HEK293 (cell line): ENCODE measurements at regions not wholly inside any gene's neighbourhood (a gene's known extent, or its start where the extent isn't known, plus 50 kb on each side); places are given as distances from the start of the nearest gene placed in this dataset.

Experiments
- CTCF ChIA-PET: fragments of 350-600 bp; formaldehyde crosslinking; extraction: SDS; loops from one replicate; lab custom pipeline; 2021; ENCODE audit warnings: antibody characterized with exemption; lab: Yijun Ruan, JAX
- POLR2A ChIA-PET: fragments of 300-600 bp; formaldehyde crosslinking; extraction: SDS; loops from one replicate; lab custom pipeline; 2020; ENCODE audit warnings: antibody characterized with exemption, inconsistent platforms; lab: Yijun Ruan, JAX
- H3K27ac ChIP-seq: fragments of 200-500 bp; sonication (Bioruptor generic); 2 replicates; pipeline ENCODE4 v1.5.1; 2014; ENCODE audit warnings: low read depth, low read length, control low read depth, inconsistent platforms; ENCODE audit errors: extremely low read depth
- H3K36me3 ChIP-seq, 2 experiments: fragments of 200-500 bp in 1 of 2; sonication (Bioruptor generic) in 1 of 2; 1 replicate in 1 of 2; 2 replicates in 1 of 2; pipeline ENCODE4 v1.5.1; 2014 to 2017; ENCODE audit warnings: inconsistent platforms in 2 of 2, low read length in 2 of 2; ENCODE audit not compliant: control insufficient read depth in 2 of 2, insufficient read depth in 1 of 2
- H3K4me1 ChIP-seq: fragments of 200-500 bp; sonication (Bioruptor generic); 2 replicates; pipeline ENCODE4 v1.5.1; 2014; ENCODE audit warnings: mild to moderate bottlenecking, low read length, inconsistent platforms; ENCODE audit not compliant: control insufficient read depth, insufficient read depth
- H3K4me3 ChIP-seq: 2 replicates; pipeline ENCODE4 v1.5.1; 2011; ENCODE audit warnings: low read depth, mild to moderate bottlenecking, control low read depth, low read length, moderate library complexity
- H3K9me3 ChIP-seq: fragments of 200-500 bp; sonication (Bioruptor generic); 2 replicates; pipeline ENCODE4 v1.5.1; 2014; ENCODE audit warnings: low read depth, low read length, inconsistent platforms; ENCODE audit not compliant: control insufficient read depth, insufficient read depth
- BCL11B ChIP-seq: fragments of 450-650 bp; formaldehyde crosslinking; IDR thresholded peaks from 2 replicates; pipeline ENCODE4 v1.5.1; 2016; ENCODE audit warnings: low read depth, missing biosample characterization, missing genetic modification characterization
- GLI2 ChIP-seq: fragments of 450-650 bp; formaldehyde crosslinking; IDR thresholded peaks from 2 replicates; pipeline ENCODE4; 2017; ENCODE audit warnings: missing biosample characterization, missing genetic modification characterization, low read depth, borderline replicate concordance
- KLF16 ChIP-seq: fragments of 450-650 bp; formaldehyde crosslinking; IDR thresholded peaks from 2 replicates; pipeline ENCODE4 v1.5.1; 2017; ENCODE audit warnings: missing biosample characterization, missing genetic modification characterization
- KLF9 ChIP-seq: fragments of 450-650 bp; formaldehyde crosslinking; IDR thresholded peaks from 2 replicates; pipeline ENCODE4 v1.5.1; 2016; ENCODE audit warnings: missing biosample characterization, missing genetic modification characterization, low read depth
- RBAK ChIP-seq: fragments of 450-650 bp; formaldehyde crosslinking; IDR thresholded peaks from 2 replicates; pipeline ENCODE4 v1.5.1; 2016; ENCODE audit warnings: missing biosample characterization, missing genetic modification characterization
- TCF7L2 ChIP-seq: IDR thresholded peaks from 2 replicates; pipeline ENCODE4 v1.6.1; 2011; ENCODE audit warnings: low read depth, mild to moderate bottlenecking, inconsistent platforms, low read length, moderate library complexity, borderline replicate concordance
- ZBTB1 ChIP-seq: fragments of 450-650 bp; formaldehyde crosslinking; IDR thresholded peaks from 2 replicates; pipeline ENCODE4 v1.5.1; 2016; ENCODE audit warnings: missing biosample characterization, missing genetic modification characterization
- ZIC2 ChIP-seq: fragments of 450-650 bp; formaldehyde crosslinking; IDR thresholded peaks from 2 replicates; pipeline ENCODE4 v1.5.1; 2016; ENCODE audit warnings: missing biosample characterization, missing genetic modification characterization
- ZNF112 ChIP-seq: fragments of 450-650 bp; formaldehyde crosslinking; IDR thresholded peaks from 2 replicates; pipeline ENCODE4 v1.5.0; 2017; ENCODE audit warnings: missing biosample characterization, missing genetic modification characterization
- ZNF140 ChIP-seq: fragments of 450-650 bp; formaldehyde crosslinking; IDR thresholded peaks from 2 replicates; pipeline ENCODE4 v1.5.1; 2016; ENCODE audit warnings: missing biosample characterization, missing genetic modification characterization
- ZNF169 ChIP-seq: fragments of 450-650 bp; formaldehyde crosslinking; IDR thresholded peaks from 2 replicates; pipeline ENCODE4 v1.5.1; 2016; ENCODE audit warnings: missing biosample characterization, missing genetic modification characterization
- ZNF211 ChIP-seq: fragments of 450-650 bp; formaldehyde crosslinking; IDR thresholded peaks from 2 replicates; pipeline ENCODE4 v1.5.1; 2016; ENCODE audit warnings: low read depth, missing biosample characterization, missing genetic modification characterization
- ZNF341 ChIP-seq: fragments of 450-650 bp; formaldehyde crosslinking; IDR thresholded peaks from 2 replicates; pipeline ENCODE4; 2016; ENCODE audit warnings: low read depth, missing biosample characterization, missing genetic modification characterization
- ZNF391 ChIP-seq: fragments of 450-650 bp; formaldehyde crosslinking; IDR thresholded peaks from 2 replicates; pipeline ENCODE4 v1.5.1; 2016; ENCODE audit warnings: low read depth, missing biosample characterization, missing genetic modification characterization, borderline replicate concordance
- ZNF416 ChIP-seq: fragments of 450-650 bp; formaldehyde crosslinking; IDR thresholded peaks from 2 replicates; pipeline ENCODE4 v1.5.1; 2016; ENCODE audit warnings: missing biosample characterization, missing genetic modification characterization
- ZNF423 ChIP-seq: fragments of 450-650 bp; formaldehyde crosslinking; IDR thresholded peaks from 2 replicates; pipeline ENCODE4 v1.5.1; 2016; ENCODE audit warnings: missing biosample characterization, missing genetic modification characterization
- ZNF473 ChIP-seq: fragments of 450-650 bp; formaldehyde crosslinking; IDR thresholded peaks from 2 replicates; pipeline ENCODE4 v1.5.1; 2017; ENCODE audit warnings: missing biosample characterization, missing genetic modification characterization
- ZNF600 ChIP-seq: fragments of 450-650 bp; formaldehyde crosslinking; IDR thresholded peaks from 2 replicates; pipeline ENCODE4 v1.5.1; 2016; ENCODE audit warnings: missing biosample characterization, missing genetic modification characterization
- ZNF624 ChIP-seq: fragments of 450-650 bp; formaldehyde crosslinking; IDR thresholded peaks from 2 replicates; pipeline ENCODE4 v1.5.1; 2017; ENCODE audit warnings: missing biosample characterization, missing genetic modification characterization
- ZNF677 ChIP-seq: fragments of 450-650 bp; IDR thresholded peaks from 2 replicates; pipeline ENCODE4 v1.5.0; 2018; ENCODE audit warnings: missing biosample characterization, mild to moderate bottlenecking, missing genetic modification characterization, moderate library complexity
- TF ChIP-seq, protein P1 (sequence below): fragments of 450-650 bp; formaldehyde crosslinking; IDR thresholded peaks from 2 replicates; pipeline ENCODE4 v1.5.1; 2016; ENCODE audit warnings: missing biosample characterization, missing genetic modification characterization
- TF ChIP-seq, protein P2 (sequence below): fragments of 450-650 bp; formaldehyde crosslinking; IDR thresholded peaks from 2 replicates; pipeline ENCODE4 v1.5.1; 2017; ENCODE audit warnings: missing biosample characterization, missing genetic modification characterization
- TF ChIP-seq, protein P3 (sequence below): fragments of 450-650 bp; formaldehyde crosslinking; IDR thresholded peaks from 2 replicates; pipeline ENCODE4 v1.5.1; 2017; ENCODE audit warnings: missing biosample characterization, missing genetic modification characterization
- TF ChIP-seq, protein P4 (sequence below): fragments of 450-650 bp; formaldehyde crosslinking; IDR thresholded peaks from 2 replicates; pipeline ENCODE4 v1.5.1; 2017; ENCODE audit warnings: missing biosample characterization, missing genetic modification characterization

DNA sequence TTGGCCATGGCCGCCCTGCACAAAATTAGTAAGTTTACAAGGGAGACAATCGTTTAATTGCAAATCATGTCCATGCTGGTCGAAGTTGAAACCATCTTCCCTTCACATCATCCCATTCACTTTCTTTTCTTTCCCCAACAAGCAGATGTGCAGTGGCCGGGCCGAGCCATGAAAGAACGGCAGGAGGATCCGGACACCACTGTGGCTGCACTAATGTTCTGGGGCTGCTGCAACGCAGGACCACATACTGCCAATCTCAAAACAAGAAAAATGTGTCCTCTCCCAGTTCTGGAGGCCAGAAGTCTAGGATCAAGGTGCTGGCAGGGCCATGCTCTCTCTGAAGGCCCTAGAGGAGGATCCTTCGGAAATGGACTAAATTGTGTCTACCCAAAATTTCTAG, 227.4 kb upstream of the MYT1L start:
- no peaks in the 10 kb centered on the region for H3K9me3 ChIP-seq
- no peaks in the 10 kb centered on the region for H3K4me1 ChIP-seq
- no peak overlapping the region for H3K27ac ChIP-seq
- TF ChIP-seq ZBTB1 (tag by site-specific recombination) (no peak), KLF16 (tag by site-specific recombination) (no peak), ZNF600 (tag by site-specific recombination) (no peak), ZNF391 (no peak), ZNF416 (tag by site-specific recombination) (no peak), RBAK (tag by site-specific recombination) (no peak), ZNF211 (tag by site-specific recombination) (no peak), ZNF140 (no peak)
- CTCF ChIA-PET: no interaction called here
- H3K36me3 ChIP-seq: no peaks in the 10 kb centered on the region
- H3K4me3 ChIP-seq: no peak overlapping the region
- POLR2A ChIA-PET: no interaction called here

DNA sequence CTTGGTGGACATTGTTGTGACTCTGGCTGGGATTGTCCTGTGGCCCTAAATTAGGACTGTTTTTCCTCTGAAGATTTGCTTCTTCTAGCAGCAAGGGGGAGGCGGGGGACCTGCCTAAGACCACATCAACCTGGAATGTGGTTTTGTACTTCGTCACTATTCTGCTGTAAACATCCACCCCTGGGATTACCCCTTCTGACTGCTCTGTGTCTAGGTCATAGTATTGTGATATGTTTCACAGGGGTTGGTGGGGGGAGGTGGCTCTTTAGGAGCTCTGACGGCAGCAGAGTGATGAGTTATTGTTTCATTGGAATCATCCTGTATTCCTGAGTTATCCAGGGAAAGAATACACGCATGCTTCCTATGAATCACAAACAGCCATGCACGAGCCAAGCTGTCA, 226.4 kb upstream of the MYT1L start:
- no peaks in the 10 kb centered on the region for H3K36me3 ChIP-seq
- no peaks in the 10 kb centered on the region for H3K9me3 ChIP-seq
- no peak overlapping the region for H3K27ac ChIP-seq
- TF ChIP-seq ZNF473 (tag by site-specific recombination) (no peak), ZNF677 (tag by site-specific recombination) (no peak), ZIC2 (no peak), TCF7L2 (no peak), ZNF169 (no peak), ZNF112 (tag by site-specific recombination) (no peak), ZNF211 (tag by site-specific recombination) (no peak), ZNF624 (tag by site-specific recombination) (no peak), ZNF341 (tag by site-specific recombination) (no peak), BCL11B (tag by site-specific recombination) (no peak), ZNF423 (tag by site-specific recombination) (no peak), GLI2 (tag by site-specific recombination) (no peak), KLF9 (tag by site-specific recombination) (no peak)
- TF ChIP-seq, protein P1, sequence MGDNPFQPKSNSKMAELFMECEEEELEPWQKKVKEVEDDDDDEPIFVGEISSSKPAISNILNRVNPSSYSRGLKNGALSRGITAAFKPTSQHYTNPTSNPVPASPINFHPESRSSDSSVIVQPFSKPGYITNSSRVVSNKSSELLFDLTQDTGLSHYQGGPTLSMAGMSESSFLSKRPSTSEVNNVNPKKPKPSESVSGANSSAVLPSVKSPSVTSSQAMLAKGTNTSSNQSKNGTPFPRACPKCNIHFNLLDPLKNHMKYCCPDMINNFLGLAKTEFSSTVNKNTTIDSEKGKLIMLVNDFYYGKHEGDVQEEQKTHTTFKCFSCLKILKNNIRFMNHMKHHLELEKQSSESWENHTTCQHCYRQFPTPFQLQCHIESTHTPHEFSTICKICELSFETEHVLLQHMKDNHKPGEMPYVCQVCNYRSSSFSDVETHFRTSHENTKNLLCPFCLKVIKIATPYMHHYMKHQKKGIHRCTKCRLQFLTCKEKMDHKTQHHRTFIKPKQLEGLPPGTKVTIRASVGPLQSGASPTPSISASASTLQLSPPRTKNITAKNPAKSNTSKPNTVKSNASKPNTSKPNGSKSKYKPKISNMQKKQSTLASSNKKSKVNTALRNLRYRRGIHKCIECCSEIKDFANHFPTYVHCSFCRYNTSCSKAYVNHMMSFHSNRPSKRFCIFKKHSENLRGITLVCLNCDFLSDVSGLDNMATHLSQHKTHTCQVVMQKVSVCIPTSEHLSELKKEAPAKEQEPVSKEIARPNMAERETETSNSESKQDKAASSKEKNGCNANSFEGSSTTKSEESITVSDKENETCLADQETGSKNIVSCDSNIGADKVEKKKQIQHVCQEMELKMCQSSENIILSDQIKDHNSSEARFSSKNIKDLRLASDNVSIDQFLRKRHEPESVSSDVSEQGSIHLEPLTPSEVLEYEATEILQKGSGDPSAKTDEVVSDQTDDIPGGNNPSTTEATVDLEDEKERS: no peak
- TF ChIP-seq, protein P2, sequence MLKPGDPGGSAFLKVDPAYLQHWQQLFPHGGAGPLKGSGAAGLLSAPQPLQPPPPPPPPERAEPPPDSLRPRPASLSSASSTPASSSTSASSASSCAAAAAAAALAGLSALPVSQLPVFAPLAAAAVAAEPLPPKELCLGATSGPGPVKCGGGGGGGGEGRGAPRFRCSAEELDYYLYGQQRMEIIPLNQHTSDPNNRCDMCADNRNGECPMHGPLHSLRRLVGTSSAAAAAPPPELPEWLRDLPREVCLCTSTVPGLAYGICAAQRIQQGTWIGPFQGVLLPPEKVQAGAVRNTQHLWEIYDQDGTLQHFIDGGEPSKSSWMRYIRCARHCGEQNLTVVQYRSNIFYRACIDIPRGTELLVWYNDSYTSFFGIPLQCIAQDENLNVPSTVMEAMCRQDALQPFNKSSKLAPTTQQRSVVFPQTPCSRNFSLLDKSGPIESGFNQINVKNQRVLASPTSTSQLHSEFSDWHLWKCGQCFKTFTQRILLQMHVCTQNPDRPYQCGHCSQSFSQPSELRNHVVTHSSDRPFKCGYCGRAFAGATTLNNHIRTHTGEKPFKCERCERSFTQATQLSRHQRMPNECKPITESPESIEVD (tag by site-specific recombination): no peak
- TF ChIP-seq, protein P3, sequence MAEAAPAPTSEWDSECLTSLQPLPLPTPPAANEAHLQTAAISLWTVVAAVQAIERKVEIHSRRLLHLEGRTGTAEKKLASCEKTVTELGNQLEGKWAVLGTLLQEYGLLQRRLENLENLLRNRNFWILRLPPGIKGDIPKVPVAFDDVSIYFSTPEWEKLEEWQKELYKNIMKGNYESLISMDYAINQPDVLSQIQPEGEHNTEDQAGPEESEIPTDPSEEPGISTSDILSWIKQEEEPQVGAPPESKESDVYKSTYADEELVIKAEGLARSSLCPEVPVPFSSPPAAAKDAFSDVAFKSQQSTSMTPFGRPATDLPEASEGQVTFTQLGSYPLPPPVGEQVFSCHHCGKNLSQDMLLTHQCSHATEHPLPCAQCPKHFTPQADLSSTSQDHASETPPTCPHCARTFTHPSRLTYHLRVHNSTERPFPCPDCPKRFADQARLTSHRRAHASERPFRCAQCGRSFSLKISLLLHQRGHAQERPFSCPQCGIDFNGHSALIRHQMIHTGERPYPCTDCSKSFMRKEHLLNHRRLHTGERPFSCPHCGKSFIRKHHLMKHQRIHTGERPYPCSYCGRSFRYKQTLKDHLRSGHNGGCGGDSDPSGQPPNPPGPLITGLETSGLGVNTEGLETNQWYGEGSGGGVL: no peak
- TF ChIP-seq, protein P4, sequence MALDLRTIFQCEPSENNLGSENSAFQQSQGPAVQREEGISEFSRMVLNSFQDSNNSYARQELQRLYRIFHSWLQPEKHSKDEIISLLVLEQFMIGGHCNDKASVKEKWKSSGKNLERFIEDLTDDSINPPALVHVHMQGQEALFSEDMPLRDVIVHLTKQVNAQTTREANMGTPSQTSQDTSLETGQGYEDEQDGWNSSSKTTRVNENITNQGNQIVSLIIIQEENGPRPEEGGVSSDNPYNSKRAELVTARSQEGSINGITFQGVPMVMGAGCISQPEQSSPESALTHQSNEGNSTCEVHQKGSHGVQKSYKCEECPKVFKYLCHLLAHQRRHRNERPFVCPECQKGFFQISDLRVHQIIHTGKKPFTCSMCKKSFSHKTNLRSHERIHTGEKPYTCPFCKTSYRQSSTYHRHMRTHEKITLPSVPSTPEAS: no peak
- TF ChIP-seq, all 188 proteins: peak for 0
- Histone ChIP-seq H3K4me3 (no peak overlapping the region), H3K4me1 (no peaks in the 10 kb centered on the region)
- POLR2A ChIA-PET: no interaction called here
- CTCF ChIA-PET: no interaction called here
